Peyer's patch (tissue), 4 donors: ENCODE measurements at regions not wholly inside any gene's neighbourhood (a gene's known extent, or its start where the extent isn't known, plus 50 kb on each side); places are given as distances from the start of the nearest gene placed in this dataset.

Experiments
- CTCF ChIP-seq, 6 experiments: fragments of 450-650 bp in 4 of 6; fragments of 200-600 bp in 2 of 6; sonication (generic) in 1 of 6; IDR thresholded peaks; one replicate each; pipeline ENCODE4 v1.5.1; 2017 to 2019; ENCODE audit warnings: antibody characterized with exemption in 6 of 6, mild to moderate bottlenecking in 3 of 6, moderate library complexity in 1 of 6
- POLR2A ChIP-seq, 2 donors: fragments of 450-650 bp; IDR thresholded peaks; one replicate each; pipeline ENCODE4 v1.5.1; 2017; ENCODE audit warnings: antibody characterized with exemption in 2 of 2, mild to moderate bottlenecking in 2 of 2, moderate library complexity in 2 of 2

- TF ChIP-seq CTCF (IDR thresholded peaks at IDR 0.05), result no peak
- TF ChIP-seq POLR2A (IDR thresholded peaks at IDR 0.05), result no peak
These were observed 539.0 kb upstream of the PPP2R3A start for GRCh38 chr3:135426508-135426907.
